IPS DF 4.7 (cell line): ENCODE measurements at regions not wholly inside any gene's neighbourhood (a gene's known extent, or its start where the extent isn't known, plus 50 kb on each side); places are given as distances from the start of the nearest gene placed in this dataset.
"Not testable (repeated sequence)": the region's sequence is repeated elsewhere in the genome, so short reads cannot be mapped to it uniquely, and the experiment has no call there.

Experiments
- DNase-seq: peaks from one replicate; pipeline ENCODE4 v3.0.0-alpha.2; 2013; ENCODE audit warnings: low spot score; ENCODE audit errors: extremely low read depth

DNA sequence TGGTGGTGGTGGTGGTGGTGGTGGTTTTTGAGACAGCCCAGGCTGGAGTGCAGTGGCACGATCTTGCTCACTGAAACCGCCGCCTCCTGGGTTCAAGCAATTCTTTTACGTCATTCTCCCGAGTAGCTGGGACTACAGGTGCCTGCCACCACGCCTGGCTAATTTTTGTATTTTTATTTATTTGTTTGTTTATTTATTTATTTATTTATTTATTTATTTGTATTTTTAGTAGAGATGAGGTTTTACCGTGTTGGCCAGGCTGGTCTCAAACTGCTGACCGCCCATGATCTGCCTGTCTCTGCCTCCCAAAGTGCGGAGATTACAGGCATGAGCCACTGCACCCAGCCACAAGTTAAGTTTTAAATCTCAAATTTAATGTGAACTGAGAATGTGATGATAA is 126.5 kb downstream of the PCDH18 start:
- not testable (repeated sequence) for DNase-seq

DNA sequence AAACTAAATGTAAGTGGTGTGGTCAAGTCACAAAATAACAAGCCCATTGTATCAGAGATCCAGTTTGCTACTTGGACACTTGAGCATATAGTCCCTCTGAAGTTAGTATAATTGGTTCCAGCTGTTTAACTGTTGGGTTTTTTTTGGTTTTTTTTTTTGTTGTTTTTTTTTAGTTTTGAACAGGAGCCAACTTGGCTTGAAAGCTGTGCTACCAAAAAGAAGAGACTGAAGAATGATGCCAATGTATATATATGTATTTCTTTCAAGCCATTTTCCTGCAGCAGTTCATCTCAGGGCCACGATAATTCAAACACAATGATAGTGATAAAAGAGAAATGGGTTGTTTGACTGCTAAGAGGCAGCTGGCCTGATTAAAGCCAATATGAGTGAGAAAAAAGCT is 138.3 kb downstream of the PCDH18 start:
- DNase-seq = no peak

DNA sequence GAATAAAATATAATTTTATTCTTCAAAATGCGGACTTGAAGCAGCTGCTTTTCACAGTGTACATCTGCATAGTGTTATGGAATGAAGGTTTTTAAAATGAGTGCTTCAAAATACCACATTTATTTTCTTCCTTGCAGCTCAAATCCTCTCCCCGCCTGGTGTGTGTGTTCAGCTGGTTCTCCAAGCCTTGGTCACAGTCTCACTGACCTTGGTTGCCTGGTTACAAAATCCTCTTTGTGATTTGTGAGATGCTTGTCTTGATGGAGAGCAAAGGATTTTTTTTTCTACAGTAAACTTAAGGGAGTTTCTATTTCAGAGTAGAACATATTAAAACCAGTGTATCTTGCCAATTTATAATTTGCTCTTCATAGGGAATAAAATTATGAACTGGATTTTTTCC is 139.2 kb downstream of the PCDH18 start:
- no peak for DNase-seq

DNA sequence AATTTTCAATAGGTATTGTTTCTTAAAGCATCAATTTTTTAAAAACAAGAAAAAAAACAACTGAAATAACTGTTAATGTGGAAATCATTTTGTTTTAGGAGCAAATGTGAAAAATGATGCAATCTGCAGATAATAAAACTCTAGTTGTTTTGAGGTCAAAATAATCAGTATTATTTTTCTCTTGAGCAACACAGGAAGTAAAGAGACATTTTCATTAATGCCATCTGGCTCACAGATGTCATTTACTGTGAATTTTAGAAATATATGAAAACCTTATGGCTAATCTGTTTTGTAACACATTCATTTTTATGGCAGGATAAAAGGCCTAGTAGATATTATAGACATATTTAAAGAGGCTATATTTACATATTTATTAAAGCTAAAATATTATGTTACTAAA is 141.6 kb downstream of the PCDH18 start:
- DNase-seq = no peak

DNA sequence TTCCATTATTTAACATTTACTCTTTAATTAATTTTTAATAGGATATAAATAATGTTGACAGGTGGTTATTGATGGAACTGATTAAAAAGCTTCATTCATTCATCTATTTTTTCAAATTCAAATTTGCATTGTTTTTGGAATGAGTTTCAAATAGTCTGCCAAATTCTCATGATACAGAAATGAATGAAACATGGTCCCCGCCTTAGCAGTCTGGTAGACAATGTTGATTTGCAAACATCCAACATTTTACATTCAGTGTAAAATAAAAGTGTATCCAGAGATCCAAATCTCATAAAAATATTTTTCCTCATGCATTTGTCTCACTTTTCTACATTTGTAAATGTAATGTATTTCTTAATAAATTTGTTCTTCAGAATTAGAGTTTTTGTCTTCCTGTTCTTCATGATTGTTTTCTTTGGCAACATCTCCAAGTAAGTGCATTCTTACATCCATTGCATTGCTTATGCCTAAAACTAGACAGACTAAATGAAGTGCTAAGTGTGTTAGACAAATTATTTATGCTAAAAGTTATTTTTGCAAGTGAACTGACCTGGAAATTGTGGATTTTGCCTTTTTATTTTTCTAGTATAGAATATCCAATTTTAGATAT is 142.3 kb downstream of the PCDH18 start:
- DNase-seq = no peak

DNA sequence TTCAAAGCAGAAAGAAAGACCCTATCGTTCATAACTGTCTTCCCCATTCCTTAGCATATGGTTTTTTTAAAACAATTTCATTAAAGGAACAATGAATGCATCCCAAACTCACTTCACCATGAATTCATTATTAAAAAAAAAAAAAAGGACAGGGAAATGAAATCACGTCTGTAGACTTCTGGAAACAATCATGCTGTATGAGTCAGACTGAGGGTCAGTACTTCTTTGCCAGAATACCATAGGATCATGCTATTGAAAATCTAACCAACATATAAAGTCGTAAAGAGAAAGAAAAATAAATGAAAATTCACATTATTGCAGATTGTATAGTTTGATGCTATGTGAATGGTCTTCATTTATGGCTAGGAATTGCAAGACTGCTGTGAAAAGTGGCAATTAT is 144.4 kb downstream of the PCDH18 start:
- no peak for DNase-seq

DNA sequence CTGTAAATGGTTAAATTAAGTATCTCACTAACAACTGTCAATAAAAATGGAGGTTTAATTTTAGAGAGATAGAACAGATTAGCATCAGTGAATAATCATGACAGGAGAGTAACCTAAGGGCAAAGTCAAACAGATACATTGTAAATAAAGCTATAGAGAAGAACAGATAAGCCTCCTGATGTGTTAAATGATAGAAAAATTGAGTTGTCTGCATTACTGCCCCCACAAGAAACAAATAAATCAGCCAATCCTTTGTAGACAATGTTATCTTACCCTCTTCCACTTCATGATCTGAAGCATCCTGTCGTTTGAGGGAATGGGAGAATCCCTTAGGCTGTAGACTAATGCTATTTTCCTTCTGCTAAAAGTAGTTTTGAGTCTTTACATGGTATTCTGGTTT is 147.8 kb downstream of the PCDH18 start:
- no peak for DNase-seq

DNA sequence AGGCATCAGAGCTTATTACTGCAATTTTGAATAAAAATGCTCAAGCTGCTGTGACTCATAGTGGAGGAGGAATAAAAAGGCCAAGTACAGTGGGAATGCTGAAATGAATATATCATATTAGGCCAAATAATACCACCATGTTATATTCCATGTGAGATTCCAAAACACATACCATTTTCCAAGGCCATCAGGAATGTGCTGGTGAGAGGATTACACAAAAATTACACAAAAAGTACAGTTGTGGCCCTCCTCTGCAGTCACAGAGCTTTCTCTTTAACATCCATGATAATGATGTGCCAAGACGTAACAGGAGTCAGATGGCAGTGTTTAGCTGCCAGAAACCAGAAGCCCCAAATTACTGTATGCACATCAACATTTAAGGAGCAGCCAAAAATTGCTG is 153.5 kb downstream of the PCDH18 start:
- no peak for DNase-seq

DNA sequence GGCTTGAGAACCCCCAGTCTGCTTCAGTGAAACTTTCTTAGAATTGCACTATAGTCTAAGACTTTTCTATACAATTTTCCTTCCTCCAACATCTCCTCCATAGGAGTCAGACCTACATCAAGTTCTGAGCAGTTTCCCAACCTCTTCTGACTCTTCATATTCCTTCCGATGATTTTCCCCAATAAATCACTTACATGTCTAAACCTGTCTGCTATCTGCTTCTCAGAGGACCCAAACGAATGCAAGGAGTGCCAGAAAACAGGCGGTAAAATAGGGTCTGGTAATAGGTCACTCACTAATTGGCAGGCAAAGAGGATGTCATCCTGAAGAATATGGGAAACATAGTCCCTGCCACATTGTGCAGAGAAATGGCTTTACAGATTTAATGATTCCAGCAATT is 153.9 kb downstream of the PCDH18 start:
- no peak for DNase-seq

DNA sequence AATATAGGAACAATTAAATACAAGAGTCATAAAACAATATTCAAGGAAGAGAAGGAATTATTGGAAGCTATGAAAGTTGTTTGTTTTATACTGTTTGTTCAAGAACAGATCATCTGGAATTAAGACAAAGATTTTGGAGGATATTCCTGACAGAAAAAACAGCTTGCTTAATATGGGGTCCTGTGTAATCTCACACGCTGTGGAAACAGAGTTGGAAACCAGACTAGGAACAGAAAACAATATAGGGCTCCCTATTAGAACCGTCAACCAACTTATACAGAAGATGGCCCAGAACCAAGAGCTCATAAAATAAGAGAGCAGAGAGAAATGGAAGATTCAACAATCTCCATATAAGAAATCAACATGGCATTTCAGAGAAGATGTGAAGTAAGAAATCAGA is 156.0 kb downstream of the PCDH18 start:
- DNase-seq = no peak

DNA sequence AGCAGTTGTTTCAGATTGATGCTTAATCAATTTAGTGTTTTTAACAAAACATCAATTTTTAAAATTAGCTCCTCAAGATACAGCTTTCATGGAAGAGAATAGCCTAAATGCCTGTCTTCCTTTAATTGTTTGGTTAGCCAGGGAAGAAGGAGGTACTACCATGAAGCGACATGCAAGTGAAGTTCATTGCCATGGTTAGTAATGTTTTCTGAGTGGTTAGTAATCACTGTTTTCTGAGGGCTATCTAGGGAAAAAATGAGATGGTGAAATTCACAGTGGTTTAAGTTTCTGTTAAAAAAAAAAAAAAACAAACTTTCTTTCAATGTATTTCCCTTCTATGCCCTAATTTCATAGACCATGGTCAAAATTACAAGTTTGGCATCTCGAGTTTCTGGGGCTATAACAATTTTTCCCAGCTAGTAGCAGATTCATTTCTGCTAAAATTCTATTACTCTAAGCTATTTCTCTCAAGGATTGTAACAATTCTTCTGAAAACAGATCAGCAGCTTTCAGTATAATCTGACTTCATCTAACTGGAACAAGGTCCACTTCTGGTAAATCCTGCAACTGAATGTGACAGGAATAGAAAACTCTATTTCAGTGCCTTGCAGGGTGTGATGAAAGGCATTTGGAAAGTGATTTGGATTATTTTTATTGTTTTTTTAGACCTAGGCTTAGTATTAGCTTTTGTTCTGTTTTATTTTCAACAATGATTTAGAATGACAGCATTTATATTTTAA is 157.0 kb downstream of the PCDH18 start:
- no peak for DNase-seq

DNA sequence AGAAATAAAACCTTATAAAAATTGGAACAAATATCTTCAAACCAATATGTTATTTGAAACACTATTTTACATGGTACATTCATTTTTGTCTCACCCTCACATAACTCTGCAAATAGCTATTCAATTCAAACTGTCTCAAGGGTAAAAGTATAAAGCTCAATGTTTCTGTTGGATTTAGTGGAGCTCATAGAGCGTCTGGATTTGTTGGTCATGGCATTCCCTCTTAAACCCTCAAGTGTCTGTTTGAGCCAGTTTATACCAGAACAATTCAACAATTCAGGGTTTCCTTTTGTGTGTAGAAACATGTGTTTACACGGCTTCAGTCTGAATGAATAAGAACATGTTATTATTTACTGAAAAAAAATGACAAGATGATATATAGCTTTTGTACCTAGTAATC is 161.6 kb downstream of the PCDH18 start:
- DNase-seq = no peak

DNA sequence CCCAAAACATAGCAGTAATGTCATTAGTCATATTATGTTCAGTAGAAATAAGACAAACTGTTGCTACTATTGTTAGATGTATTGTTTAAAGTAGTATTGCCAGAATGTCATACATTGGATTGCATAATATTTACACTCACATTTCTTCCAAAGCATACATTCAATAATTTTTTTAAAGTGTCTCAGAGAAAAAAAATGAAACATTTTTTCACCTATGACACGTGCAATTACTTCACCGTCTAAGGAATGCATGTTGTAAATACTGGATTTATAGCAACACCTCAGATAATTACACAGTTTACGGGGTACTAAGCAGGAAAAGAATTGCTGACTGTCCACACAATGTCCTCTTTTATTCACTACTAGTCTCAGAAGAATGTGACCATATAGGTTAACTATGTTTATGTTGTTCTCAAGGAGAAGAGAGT is 162.1 kb downstream of the PCDH18 start:
- DNase-seq = no peak

DNA sequence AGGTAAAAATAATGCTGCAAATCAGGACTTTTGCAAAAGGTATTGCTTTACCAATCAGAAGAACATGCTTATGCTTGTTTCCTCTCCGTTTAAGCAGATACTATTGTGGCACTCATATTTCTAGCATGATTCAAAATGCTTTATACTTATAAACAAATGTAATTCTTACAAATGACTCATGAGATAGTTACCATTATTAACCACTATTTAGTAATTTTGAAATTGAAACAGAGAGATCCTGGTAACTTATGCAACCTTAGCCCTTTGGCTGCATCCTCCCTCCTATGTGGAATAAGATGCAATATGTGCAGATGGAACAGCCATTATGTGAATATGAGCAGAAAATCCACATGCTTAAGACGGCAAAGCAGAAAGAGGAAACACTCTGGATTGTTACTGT is 164.7 kb downstream of the PCDH18 start:
- DNase-seq = no peak

DNA sequence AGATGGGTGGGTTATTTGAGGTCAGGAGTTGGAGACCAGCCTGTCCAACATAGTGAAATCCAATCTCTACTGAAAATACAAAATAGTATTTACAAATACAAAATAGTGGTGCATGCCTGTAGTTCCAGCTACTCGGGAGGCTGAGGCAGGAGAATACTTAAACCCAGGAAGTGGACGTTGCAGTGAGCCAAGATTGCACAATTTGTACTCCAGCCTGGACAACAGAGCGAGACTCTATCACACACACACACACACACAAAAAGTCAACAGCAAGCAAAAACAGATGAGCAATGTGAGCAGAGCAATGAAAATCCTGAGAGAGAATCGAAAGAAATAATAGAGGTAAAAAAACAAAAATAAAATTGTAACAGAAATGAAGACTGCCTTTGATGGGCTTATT is 168.8 kb downstream of the PCDH18 start:
- DNase-seq = no peak

DNA sequence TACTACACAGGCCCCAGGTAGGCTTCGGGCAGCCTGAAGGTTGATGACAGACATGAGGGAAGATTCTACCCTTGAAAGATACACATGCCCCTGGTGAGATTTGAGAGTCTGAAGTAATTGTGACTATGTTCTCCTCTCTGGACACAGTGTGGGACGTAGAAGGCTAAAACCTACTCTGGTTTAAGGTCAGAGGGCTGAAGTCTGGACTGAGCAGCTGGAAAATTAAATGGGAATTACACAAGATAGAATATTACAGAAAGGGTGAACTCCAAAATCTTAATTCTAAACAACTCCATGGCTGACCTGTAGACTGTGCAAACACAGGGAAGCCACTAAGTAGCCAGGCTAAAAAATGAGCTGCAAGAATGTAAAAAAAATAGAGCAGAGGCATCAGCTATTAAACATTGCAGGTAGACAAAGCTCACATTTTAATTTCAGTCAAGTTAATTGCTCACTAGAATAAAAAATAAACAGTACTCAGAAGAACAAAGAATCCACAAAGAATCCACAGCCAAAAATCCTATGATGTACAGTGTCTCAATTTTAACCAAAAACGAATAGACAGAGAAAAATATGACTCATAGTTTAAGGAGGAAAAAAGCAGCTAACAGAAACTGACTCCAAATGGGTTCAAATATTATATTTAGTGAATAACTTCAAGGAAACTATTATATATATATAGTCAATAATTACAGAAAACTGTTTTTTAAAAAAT is 170.4 kb downstream of the PCDH18 start:
- DNase-seq = no peak

DNA sequence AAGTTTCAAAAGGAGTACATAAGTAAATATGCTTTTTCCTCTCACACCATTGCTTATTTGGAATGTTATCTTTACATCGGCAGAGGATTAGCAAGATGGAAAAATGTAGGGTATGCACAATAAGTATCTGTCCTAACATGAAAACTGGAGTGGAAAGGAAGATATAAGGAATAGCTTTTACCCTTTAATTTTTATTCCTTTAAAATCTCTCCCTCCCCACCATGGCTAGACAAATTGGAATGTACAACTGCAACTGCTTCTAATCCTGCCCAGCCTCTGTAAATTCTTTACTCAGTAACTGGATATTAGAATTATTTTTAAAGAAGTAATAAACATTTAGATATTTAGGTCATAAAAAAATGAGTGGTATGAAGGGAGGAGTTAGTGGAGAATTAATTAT is 171.5 kb downstream of the PCDH18 start:
- DNase-seq = no peak

DNA sequence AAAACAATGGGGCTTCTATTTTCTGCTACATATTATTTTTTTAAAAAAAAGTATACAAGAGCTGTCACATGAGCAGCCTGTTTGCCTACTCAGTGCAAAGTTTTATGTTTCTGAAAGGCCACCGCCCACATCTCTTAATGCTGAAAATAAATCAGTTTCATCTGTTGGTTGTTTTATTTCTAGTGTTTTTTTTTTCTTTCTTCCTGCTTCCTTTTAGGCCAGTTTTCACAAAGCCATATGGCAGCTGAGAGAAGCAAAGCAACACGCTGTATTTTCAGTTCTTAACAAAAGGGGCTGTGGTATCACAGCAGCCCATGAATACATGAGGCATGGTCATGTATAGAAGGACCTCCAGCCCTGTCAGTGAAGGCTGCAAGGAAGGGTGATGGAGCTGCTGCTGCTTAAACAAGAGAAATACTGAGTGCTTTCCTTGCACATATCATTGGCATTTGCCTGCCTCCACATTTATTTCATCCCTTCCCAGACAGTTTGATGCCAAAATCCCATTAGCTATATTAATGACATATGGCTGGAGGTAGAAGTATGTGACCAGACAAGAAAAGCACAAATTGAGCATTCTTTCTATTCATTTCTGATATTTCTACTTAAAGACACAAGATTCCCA is 172.5 kb downstream of the PCDH18 start:
- DNase-seq = no peak

DNA sequence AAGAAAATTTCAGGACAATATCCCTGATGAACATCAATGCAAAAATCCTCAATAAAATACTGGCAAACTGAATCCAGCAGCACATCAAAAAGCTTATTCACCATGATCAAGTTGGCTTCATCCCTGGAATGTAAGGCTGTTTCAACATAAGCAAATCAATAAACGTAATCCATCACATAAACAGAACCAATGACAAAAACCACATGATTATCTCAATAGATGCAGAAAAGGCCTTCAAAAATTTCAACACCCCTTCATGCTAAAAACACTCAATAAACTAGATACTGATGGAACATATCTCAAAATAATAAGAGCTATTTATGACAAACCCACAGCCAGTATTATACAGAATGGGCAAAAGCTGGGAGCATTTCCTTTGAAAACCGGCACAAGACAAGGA is 177.7 kb downstream of the PCDH18 start:
- not testable (repeated sequence) for DNase-seq

DNA sequence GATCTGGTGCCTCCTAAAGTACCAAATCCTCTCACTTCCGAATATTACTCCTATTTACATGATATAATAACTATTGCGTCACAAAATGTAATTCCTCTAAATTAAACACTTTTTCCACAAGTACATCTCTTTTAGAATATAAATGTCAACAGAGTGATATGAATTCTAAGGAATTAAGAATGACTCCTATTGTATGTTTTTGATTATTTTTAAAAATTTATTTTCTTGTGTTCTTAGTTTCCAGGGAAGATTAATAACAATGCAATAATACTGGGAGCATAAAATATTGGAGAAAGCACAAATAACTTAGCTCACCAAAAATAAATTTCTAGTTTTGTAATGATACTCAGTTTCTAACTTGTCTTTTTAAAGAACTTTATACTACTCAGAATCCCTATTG is 184.9 kb downstream of the PCDH18 start:
- DNase-seq = no peak

DNA sequence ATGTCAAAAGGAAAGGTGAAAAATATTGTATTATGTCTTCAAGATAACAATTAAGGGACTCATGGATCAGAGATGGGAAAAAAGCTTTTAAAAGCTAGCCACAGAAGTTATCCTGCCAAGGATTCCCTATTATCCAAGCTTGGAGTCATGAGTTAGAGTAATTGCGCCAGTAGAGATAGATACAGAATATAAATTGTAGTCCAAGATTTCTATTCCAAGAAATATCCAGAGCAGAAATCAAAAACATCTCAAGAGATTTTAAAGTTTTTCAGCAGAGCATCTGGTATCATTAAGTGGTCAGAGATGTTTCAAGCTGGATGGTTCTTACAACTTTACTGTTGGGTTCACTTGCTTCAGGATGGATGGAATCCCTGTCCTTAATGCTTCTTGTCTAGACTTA is 186.7 kb downstream of the PCDH18 start:
- DNase-seq = no peak

DNA sequence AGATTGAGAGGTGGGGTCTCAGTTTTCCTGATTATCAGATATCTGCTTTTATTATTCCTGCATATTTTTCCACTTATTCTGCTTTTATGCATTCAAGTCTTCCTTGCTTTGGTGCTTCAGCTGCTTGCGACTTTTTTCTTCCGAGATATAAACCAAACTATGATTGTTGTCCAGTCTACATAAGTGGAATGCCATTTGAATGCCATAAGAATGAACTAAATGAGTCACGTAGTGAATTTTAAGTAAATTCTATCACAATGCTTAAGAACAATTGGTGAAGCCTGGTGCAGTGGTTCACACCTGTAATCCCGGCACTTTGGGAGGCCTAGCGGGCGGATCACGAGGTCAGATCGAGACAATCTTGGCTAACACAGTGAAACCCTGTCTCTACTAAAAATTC is 189.1 kb downstream of the PCDH18 start:
- DNase-seq = no peak
